DLD1 (cell line): ENCODE measurements at regions not wholly inside any gene's neighbourhood (a gene's known extent, or its start where the extent isn't known, plus 50 kb on each side); places are given as distances from the start of the nearest gene placed in this dataset.
"Not testable (repeated sequence)": the region's sequence is repeated elsewhere in the genome, so short reads cannot be mapped to it uniquely, and the experiment has no call there.

ENCODE experiments used
- in situ Hi-C: cut with HindIII; loops from 2 replicates; pipeline ENCODE4 v1.10.0; 2017; ENCODE audit warnings: low sequenced_read_pairs

GRCh38 chr2:123791684-123792083 is 233.4 kb upstream of the CNTNAP5 start:
- in situ Hi-C loops = no loop called here

GRCh38 chr2:123804126-123804525 is 221.0 kb upstream of the CNTNAP5 start:
- in situ Hi-C loops = not testable (repeated sequence)

GRCh38 chr2:123805746-123806145 is 219.3 kb upstream of the CNTNAP5 start:
- in situ Hi-C loops = not testable (repeated sequence)

- in situ Hi-C loops = no loop called here
Measured at GRCh38 chr2:123808243-123808642, 216.8 kb upstream of the CNTNAP5 start.

GRCh38 chr2:123811846-123812245 is 213.2 kb upstream of the CNTNAP5 start:
- in situ Hi-C loops = no loop called here

- in situ Hi-C loops = no loop called here
Measured at GRCh38 chr2:123816203-123816602, 208.9 kb upstream of the CNTNAP5 start.

GRCh38 chr2:123816928-123817327 is 208.2 kb upstream of the CNTNAP5 start:
- in situ Hi-C loops = no loop called here

GRCh38 chr2:123826729-123827271 is 198.3 kb upstream of the CNTNAP5 start:
- in situ Hi-C loops = no loop called here

GRCh38 chr2:123839326-123839725 is 185.8 kb upstream of the CNTNAP5 start:
- in situ Hi-C loops = no loop called here

GRCh38 chr2:123840016-123840415 is 185.1 kb upstream of the CNTNAP5 start:
- in situ Hi-C loops = no loop called here

- in situ Hi-C loops = no loop called here
Measured at GRCh38 chr2:123840574-123840973, 184.5 kb upstream of the CNTNAP5 start.

- in situ Hi-C loops = no loop called here
Measured at GRCh38 chr2:123851281-123851680, 173.8 kb upstream of the CNTNAP5 start.

GRCh38 chr2:123853161-123853560 is 171.9 kb upstream of the CNTNAP5 start:
- in situ Hi-C loops = no loop called here

GRCh38 chr2:123859031-123859430 is 166.1 kb upstream of the CNTNAP5 start:
- in situ Hi-C loops = not testable (repeated sequence)

GRCh38 chr2:123864416-123864815 is 160.7 kb upstream of the CNTNAP5 start:
- in situ Hi-C loops = loop anchor here (10.0 kb wide), 1 partner anchor 70 kb away; no protein-coding TSS in a partner anchor

- in situ Hi-C loops = no loop called here
Measured at GRCh38 chr2:123870206-123870880, 154.7 kb upstream of the CNTNAP5 start.

GRCh38 chr2:123870881-123871276 is 154.2 kb upstream of the CNTNAP5 start:
- in situ Hi-C loops = no loop called here

- in situ Hi-C loops = no loop called here
Measured at GRCh38 chr2:123890148-123890547, 134.9 kb upstream of the CNTNAP5 start.

GRCh38 chr2:123894167-123894566 is 130.9 kb upstream of the CNTNAP5 start:
- in situ Hi-C loops = no loop called here

GRCh38 chr2:123895651-123896050 is 129.4 kb upstream of the CNTNAP5 start:
- in situ Hi-C loops = no loop called here

- in situ Hi-C loops = no loop called here
Measured at GRCh38 chr2:123901256-123901655, 123.8 kb upstream of the CNTNAP5 start.

GRCh38 chr2:123906361-123906760 is 118.7 kb upstream of the CNTNAP5 start:
- in situ Hi-C loops = no loop called here

- in situ Hi-C loops = no loop called here
Measured at GRCh38 chr2:123908522-123908921, 116.6 kb upstream of the CNTNAP5 start.
